Osteoblast (primary cell): ENCODE measurements at regions not wholly inside any gene's neighbourhood (a gene's known extent, or its start where the extent isn't known, plus 50 kb on each side); places are given as distances from the start of the nearest gene placed in this dataset.
"Not testable (repeated sequence)": the region's sequence is repeated elsewhere in the genome, so short reads cannot be mapped to it uniquely, and the experiment has no call there.

Experiments used
- DNase-seq: peaks from one replicate; pipeline ENCODE4 v3.0.0; 2011; ENCODE audit warnings: low spot score, mixed read lengths; ENCODE audit not compliant: insufficient read length; ENCODE audit errors: missing footprints
- H2AFZ ChIP-seq: 2 replicates; pipeline ENCODE4 v1.6.0; 2011; ENCODE audit warnings: mild to moderate bottlenecking, low read length
- H3K27ac ChIP-seq: 2 replicates; pipeline ENCODE4 v1.5.1; 2011; ENCODE audit warnings: mild to moderate bottlenecking, low read depth, low read length, moderate library complexity
- H3K27me3 ChIP-seq: 2 replicates; pipeline ENCODE4 v1.6.0; 2012; ENCODE audit warnings: mild to moderate bottlenecking, control low read depth, inconsistent platforms, low read length, moderate library complexity; ENCODE audit not compliant: insufficient read depth
- H3K36me3 ChIP-seq: 2 replicates; pipeline ENCODE4 v1.5.1; 2011; ENCODE audit warnings: mild to moderate bottlenecking, low read length, control low read depth, moderate library complexity; ENCODE audit not compliant: insufficient read depth
- H3K4me1 ChIP-seq: 2 replicates; pipeline ENCODE4 v1.5.1; 2011; ENCODE audit warnings: mild to moderate bottlenecking, low read length, control low read depth, moderate library complexity; ENCODE audit not compliant: insufficient read depth
- H3K4me2 ChIP-seq: 2 replicates; pipeline ENCODE4 v1.6.0; 2011; ENCODE audit warnings: mild to moderate bottlenecking, low read length; ENCODE audit not compliant: insufficient read depth
- H3K4me3 ChIP-seq: fragments of 200-600 bp; sonication (generic); 3 replicates; pipeline ENCODE4 v1.5.1; 2012; ENCODE audit warnings: mild to moderate bottlenecking, low read length, inconsistent platforms; ENCODE audit not compliant: insufficient read depth
- H3K79me2 ChIP-seq: 2 replicates; pipeline ENCODE4 v1.6.0; 2012; ENCODE audit warnings: mild to moderate bottlenecking, low read length, control low read depth, inconsistent platforms; ENCODE audit not compliant: insufficient read depth
- H3K9me3 ChIP-seq: 2 replicates; pipeline ENCODE4 v1.5.1; 2011; ENCODE audit warnings: low read depth, low read length, control low read depth
- H4K20me1 ChIP-seq: 2 replicates; pipeline ENCODE4 v1.6.0; 2012; ENCODE audit warnings: mild to moderate bottlenecking, low read length, control low read depth; ENCODE audit not compliant: insufficient read depth
- CTCF ChIP-seq: IDR thresholded peaks from 2 replicates; pipeline ENCODE4 v1.5.1; 2011; ENCODE audit warnings: mild to moderate bottlenecking, low read depth, low read length, moderate library complexity; ENCODE audit errors: extremely low read depth

GRCh38 chr3:33941804-33942203 is 143.4 kb downstream of the PDCD6IP start:
- no peaks in the 10 kb centered on the region for H3K36me3 ChIP-seq
- H3K4me2 ChIP-seq, result no peak overlapping the region
- H3K9me3 ChIP-seq, result no peaks in the 10 kb centered on the region
- H3K27me3 ChIP-seq, result peaks cover 9% of the 10 kb centered on the region
- no peaks in the 10 kb centered on the region for H3K4me1 ChIP-seq
- no peaks in the 10 kb centered on the region for H3K79me2 ChIP-seq
- TF ChIP-seq CTCF, result no peak
- no peak overlapping the region for H2AFZ ChIP-seq
- H4K20me1 ChIP-seq, result no peaks in the 10 kb centered on the region
- H3K27ac ChIP-seq, result no peak overlapping the region
- H3K4me3 ChIP-seq, result no peak overlapping the region
- no peak for DNase-seq

- H3K27me3 ChIP-seq, result peaks cover 8% of the 10 kb centered on the region
- TF ChIP-seq CTCF, result no peak
- no peaks in the 10 kb centered on the region for H3K9me3 ChIP-seq
- H3K79me2 ChIP-seq, result no peaks in the 10 kb centered on the region
- H3K4me2 ChIP-seq, result no peak overlapping the region
- no peak overlapping the region for H3K4me3 ChIP-seq
- no peaks in the 10 kb centered on the region for H3K36me3 ChIP-seq
- no peak overlapping the region for H2AFZ ChIP-seq
- no peak overlapping the region for H3K27ac ChIP-seq
- H3K4me1 ChIP-seq, result no peaks in the 10 kb centered on the region
- DNase-seq, result peak; percentile 42
- no peaks in the 10 kb centered on the region for H4K20me1 ChIP-seq
These were observed 144.2 kb downstream of the PDCD6IP start for GRCh38 chr3:33942483-33943150.

GRCh38 chr3:33943277-33943676 is 144.8 kb downstream of the PDCD6IP start:
- Histone ChIP-seq H2AFZ (no peak overlapping the region), H3K36me3 (no peaks in the 10 kb centered on the region), H3K4me1 (no peaks in the 10 kb centered on the region), H3K4me2 (no peak overlapping the region), H4K20me1 (no peaks in the 10 kb centered on the region), H3K79me2 (no peaks in the 10 kb centered on the region), H3K4me3 (no peak overlapping the region), H3K9me3 (no peaks in the 10 kb centered on the region), H3K27ac (no peak overlapping the region), H3K27me3 (peaks cover 3% of the 10 kb centered on the region)
- DNase-seq, result no peak
- no peak for TF ChIP-seq CTCF

GRCh38 chr3:33946612-33947011 is 148.2 kb downstream of the PDCD6IP start:
- H3K4me3 ChIP-seq, H3K36me3 ChIP-seq, H3K27ac ChIP-seq: not testable (repeated sequence)

More at GRCh38 chr3:33946612-33947011, 148.2 kb downstream of the PDCD6IP start:
- not testable (repeated sequence) for H3K9me3 ChIP-seq, H3K79me2 ChIP-seq, DNase-seq, H3K27me3 ChIP-seq, H3K4me2 ChIP-seq, H2AFZ ChIP-seq, H3K4me1 ChIP-seq, H4K20me1 ChIP-seq
